ENCODE measurements at regions not wholly inside any gene's neighbourhood (a gene's known extent, or its start where the extent isn't known, plus 50 kb on each side); places are given as distances from the start of the nearest gene placed in this dataset.

- TF ChIP-seq CTCF (IDR thresholded peaks at IDR 0.05; ENCODE audit: extremely low read depth in 1 of 2, insufficient read depth in 1 of 2, low read depth in 1 of 2, low read length in 2 of 2): no peak
- no peak for TF ChIP-seq MAX (IDR thresholded peaks at IDR 0.05; ENCODE audit: insufficient read depth, insufficient read length)
- no peak for TF ChIP-seq MYC (IDR thresholded peaks at IDR 0.05; ENCODE audit: low read depth, low read length)
Measured at GRCh38 chr2:228802181-228803071, 468.7 kb downstream of the PID1 start.

Measured in endothelial cell of umbilical vein (primary cell).